Body of pancreas (tissue), 4 donors: ENCODE measurements at regions not wholly inside any gene's neighbourhood (a gene's known extent, or its start where the extent isn't known, plus 50 kb on each side); places are given as distances from the start of the nearest gene placed in this dataset.

Experiments
- CTCF ChIP-seq, 7 experiments: fragments of 450-650 bp in 4 of 7; fragments of 200-600 bp in 3 of 7; sonication (generic) in 3 of 7; IDR thresholded peaks; one replicate each; pipeline ENCODE4 v1.5.1; 2016 to 2019; ENCODE audit warnings: antibody characterized with exemption in 7 of 7
- POLR2A ChIP-seq, 3 donors: fragments of 450-650 bp; IDR thresholded peaks; one replicate each; pipeline ENCODE4 v1.6.1; 2016; ENCODE audit warnings: antibody characterized with exemption in 3 of 3, mild to moderate bottlenecking in 2 of 3

GRCh38 chr2:5453220-5454050, 238.7 kb upstream of the SOX11 start:
- no peak for TF ChIP-seq POLR2A (IDR thresholded peaks at IDR 0.05)
- no peak for TF ChIP-seq CTCF (IDR thresholded peaks at IDR 0.05)
